Brain microvascular endothelial cell (primary cell): ENCODE measurements at regions not wholly inside any gene's neighbourhood (a gene's known extent, or its start where the extent isn't known, plus 50 kb on each side); places are given as distances from the start of the nearest gene placed in this dataset.

Source experiments
- DNase-seq: peaks from one replicate; pipeline ENCODE4 v3.0.0-alpha.2; 2020
- H3K27ac ChIP-seq: fragments of 250-450 bp; sonication (Bioruptor Pico); 2 replicates; pipeline ENCODE4 v1.5.1; 2020; ENCODE audit warnings: mild to moderate bottlenecking, moderate library complexity
- H3K27me3 ChIP-seq: fragments of 250-450 bp; sonication (Bioruptor Pico); replicated peaks from 2 replicates; pipeline ENCODE4 v1.5.1; 2020; ENCODE audit warnings: mild to moderate bottlenecking
- H3K36me3 ChIP-seq: fragments of 250-450 bp; sonication (Bioruptor Pico); replicated peaks from 2 replicates; pipeline ENCODE4 v1.5.1; 2020; ENCODE audit warnings: mild to moderate bottlenecking
- H3K4me3 ChIP-seq: 2 replicates; pipeline ENCODE4 v1.5.1; 2011; ENCODE audit warnings: low read depth, mild to moderate bottlenecking, control low read depth, low read length, moderate library complexity
- in situ Hi-C: cut with HindIII; loops from 2 replicates; pipeline ENCODE4 v1.10.0; 2017; ENCODE audit warnings: low sequenced_read_pairs, low pct_ligation_motif_present
- TF ChIP-seq, protein P1 (sequence below): IDR thresholded peaks from 2 replicates; pipeline ENCODE4 v1.5.1; 2011; ENCODE audit warnings: low read depth, mild to moderate bottlenecking, moderate library complexity, low read length, control low read depth, inconsistent platforms; ENCODE audit errors: missing control alignments

- TF ChIP-seq, protein P1, sequence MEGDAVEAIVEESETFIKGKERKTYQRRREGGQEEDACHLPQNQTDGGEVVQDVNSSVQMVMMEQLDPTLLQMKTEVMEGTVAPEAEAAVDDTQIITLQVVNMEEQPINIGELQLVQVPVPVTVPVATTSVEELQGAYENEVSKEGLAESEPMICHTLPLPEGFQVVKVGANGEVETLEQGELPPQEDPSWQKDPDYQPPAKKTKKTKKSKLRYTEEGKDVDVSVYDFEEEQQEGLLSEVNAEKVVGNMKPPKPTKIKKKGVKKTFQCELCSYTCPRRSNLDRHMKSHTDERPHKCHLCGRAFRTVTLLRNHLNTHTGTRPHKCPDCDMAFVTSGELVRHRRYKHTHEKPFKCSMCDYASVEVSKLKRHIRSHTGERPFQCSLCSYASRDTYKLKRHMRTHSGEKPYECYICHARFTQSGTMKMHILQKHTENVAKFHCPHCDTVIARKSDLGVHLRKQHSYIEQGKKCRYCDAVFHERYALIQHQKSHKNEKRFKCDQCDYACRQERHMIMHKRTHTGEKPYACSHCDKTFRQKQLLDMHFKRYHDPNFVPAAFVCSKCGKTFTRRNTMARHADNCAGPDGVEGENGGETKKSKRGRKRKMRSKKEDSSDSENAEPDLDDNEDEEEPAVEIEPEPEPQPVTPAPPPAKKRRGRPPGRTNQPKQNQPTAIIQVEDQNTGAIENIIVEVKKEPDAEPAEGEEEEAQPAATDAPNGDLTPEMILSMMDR, result no peak
- DNase-seq, result no peak
- no peak overlapping the region for H3K27ac ChIP-seq
- no peak overlapping the region for H3K4me3 ChIP-seq
- H3K27me3 ChIP-seq, result no peaks in the 10 kb centered on the region
- in situ Hi-C loops, result no loop called here
- no peaks in the 10 kb centered on the region for H3K36me3 ChIP-seq
Observed at GRCh38 chr11:45058647-45058950, 87.8 kb upstream of the PRDM11 start.

- no peak for DNase-seq
- TF ChIP-seq, protein P1, result no peak
- in situ Hi-C loops, result no loop called here
- Histone ChIP-seq H3K27ac (no peak overlapping the region), H3K27me3 (no peaks in the 10 kb centered on the region), H3K36me3 (no peaks in the 10 kb centered on the region), H3K4me3 (no peak overlapping the region)
Observed at GRCh38 chr11:45060707-45061106, 85.7 kb upstream of the PRDM11 start.

- TF ChIP-seq, protein P1, result no peak
- Histone ChIP-seq H3K27me3 (no peaks in the 10 kb centered on the region), H3K4me3 (no peak overlapping the region), H3K27ac (no peak overlapping the region), H3K36me3 (no peaks in the 10 kb centered on the region)
- in situ Hi-C loops, result no loop called here
- DNase-seq, result no peak
Observed at GRCh38 chr11:45061641-45062040, 84.8 kb upstream of the PRDM11 start.

DNA sequence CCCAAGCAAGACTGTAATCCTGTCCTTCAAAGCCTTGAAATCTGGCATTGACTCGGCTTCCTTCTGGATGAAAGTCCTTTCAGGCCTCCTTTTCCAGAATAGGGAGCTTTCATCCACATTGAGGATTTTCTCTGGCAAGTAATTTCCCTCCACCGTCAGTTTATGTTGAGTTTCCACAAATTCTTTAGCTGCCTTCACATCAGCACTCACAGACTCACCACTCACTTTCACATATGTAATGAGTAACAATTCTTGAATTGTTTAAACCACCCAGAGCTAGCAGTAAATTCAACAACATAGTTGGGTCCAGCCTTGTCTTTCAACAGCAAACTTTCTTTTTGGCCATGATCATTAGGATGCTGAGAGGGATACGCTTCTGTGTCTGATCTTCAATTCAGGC, 84.3 kb upstream of the PRDM11 start:
- TF ChIP-seq, protein P1, result no peak
- DNase-seq, result no peak
- Histone ChIP-seq H3K27me3 (no peaks in the 10 kb centered on the region), H3K36me3 (no peaks in the 10 kb centered on the region), H3K4me3 (no peak overlapping the region), H3K27ac (no peak overlapping the region)
- in situ Hi-C loops, result no loop called here

- in situ Hi-C loops, result no loop called here
- H3K27ac ChIP-seq, result no peak overlapping the region
- H3K4me3 ChIP-seq, result no peak overlapping the region
- no peaks in the 10 kb centered on the region for H3K36me3 ChIP-seq
- TF ChIP-seq, protein P1, result no peak
- no peaks in the 10 kb centered on the region for H3K27me3 ChIP-seq
- no peak for DNase-seq
Observed at GRCh38 chr11:45062974-45063635, 83.3 kb upstream of the PRDM11 start.

GRCh38 chr11:45063669-45064068, 82.8 kb upstream of the PRDM11 start:
- in situ Hi-C loops, result no loop called here
- no peak for DNase-seq

More at GRCh38 chr11:45063669-45064068, 82.8 kb upstream of the PRDM11 start:
- Histone ChIP-seq H3K4me3 (no peak overlapping the region), H3K27ac (no peak overlapping the region), H3K27me3 (no peaks in the 10 kb centered on the region), H3K36me3 (no peaks in the 10 kb centered on the region)
- TF ChIP-seq, protein P1, result no peak
